ENCODE measurements at regions not wholly inside any gene's neighbourhood (a gene's known extent, or its start where the extent isn't known, plus 50 kb on each side); places are given as distances from the start of the nearest gene placed in this dataset.
"Not testable (repeated sequence)": the region's sequence is repeated elsewhere in the genome, so short reads cannot be mapped to it uniquely, and the experiment has no call there.

DNA sequence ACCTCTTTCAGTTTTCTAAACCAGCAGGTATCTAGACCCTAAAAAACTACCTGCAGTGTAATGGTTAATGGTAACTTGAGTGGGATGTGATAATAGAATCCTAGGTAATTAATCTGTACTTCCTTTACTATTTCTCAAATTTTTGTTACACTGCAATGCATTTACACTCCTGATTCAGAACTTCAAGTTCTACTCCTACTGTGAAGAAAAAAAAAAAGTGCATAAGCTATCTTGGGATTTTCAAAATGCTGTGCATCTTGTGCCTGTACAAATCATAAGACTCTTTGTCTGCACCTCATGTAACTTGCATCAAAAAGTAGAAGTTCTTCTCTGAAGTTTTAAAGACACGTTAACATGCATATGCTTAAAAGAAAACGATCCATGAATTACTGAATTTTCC lies 554.1 kb downstream of the CETN3 start:
- no peak for DNase-seq (ENCODE audit: low read depth, low spot score)

DNA sequence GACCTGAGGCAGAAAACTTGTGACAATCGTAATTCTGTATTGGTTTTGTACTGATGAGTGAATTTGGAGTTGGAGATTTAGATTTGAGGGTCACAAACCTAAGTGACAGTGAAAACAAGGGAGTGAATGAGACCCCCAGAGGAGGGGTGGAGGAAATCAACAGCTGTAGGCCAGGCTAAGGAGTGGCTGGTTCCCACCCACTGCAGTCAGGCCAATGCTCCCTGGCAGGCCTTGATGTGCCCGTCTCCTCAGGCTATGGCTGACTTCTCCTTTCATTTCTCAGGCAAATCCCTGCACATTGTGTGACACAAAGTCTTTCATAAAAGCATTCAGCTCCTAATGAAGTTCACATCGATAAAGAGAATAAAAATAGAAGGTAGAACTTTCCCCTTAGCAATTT lies 557.6 kb downstream of the CETN3 start:
- no peak for DNase-seq (ENCODE audit: low read depth, low spot score)

DNA sequence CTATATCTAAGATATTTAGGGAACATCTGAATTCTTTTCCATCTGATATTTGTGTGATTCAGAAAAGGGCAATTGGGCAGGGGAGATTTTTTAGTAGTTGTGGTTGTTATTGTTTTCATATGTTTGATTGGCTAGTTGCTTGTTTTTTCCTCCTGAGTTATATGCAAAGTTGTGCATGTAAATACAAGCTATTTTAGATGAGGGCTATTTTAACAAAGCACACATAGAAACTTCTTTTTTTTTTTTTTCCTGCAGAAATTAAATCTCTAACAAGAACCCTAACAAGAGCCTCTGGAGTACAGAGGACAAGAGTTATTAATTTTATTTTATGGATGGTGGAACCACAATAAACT lies 559.1 kb downstream of the CETN3 start:
- no peak for DNase-seq (ENCODE audit: low read depth, low spot score)

DNA sequence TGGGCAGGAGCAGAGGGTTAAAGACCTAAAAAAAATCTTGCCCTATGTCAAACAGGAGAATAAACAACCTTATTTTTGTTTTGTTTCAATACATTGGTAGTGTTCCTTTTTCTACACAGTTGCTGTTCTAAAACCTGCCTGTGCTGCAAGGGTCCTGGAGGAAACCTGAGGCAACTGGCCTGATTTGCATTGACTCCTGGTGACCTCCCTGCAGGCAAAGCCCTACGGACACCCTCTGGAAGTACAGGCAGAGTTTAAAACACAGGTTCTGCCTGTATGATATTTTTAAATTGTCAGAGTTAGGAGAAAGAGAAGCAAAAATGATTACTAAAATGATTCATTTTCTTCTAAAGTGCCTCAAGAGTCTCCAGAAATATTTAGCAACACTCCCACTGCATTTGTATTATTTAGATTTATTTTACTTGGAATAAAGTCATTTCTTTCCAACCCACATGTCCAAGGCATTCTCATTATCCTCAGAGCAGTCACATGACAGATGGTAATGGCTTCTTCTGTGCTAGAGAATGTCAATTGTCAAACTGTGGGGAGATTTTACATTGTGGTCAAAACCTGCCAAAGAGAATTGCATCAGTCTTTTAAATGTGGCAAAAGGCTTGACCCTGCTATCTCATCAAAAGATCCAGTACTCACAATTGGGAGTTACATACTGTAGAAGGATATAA lies 559.6 kb downstream of the CETN3 start:
- DNase-seq (ENCODE audit: low read depth, low spot score): no peak

DNA sequence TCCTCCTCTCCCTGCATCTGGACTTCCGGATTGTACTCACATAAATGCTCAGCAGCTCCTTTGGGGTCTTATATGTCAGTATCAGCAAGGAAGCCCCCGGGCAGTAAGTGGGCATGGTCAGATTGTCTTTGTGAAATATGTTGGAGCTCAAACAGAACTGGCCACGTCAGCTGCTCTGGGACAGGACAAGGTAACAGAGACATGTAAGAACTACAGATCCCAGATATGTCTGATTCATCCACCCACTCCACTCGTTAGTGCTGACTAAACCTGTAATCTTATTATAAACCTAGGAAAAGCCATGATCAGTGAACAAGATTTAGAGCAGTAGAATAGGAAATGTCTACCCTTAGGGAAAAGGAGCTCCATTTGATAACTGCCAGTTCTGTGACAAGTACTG lies 561.8 kb downstream of the CETN3 start:
- DNase-seq (ENCODE audit: low read depth, low spot score): no peak

DNA sequence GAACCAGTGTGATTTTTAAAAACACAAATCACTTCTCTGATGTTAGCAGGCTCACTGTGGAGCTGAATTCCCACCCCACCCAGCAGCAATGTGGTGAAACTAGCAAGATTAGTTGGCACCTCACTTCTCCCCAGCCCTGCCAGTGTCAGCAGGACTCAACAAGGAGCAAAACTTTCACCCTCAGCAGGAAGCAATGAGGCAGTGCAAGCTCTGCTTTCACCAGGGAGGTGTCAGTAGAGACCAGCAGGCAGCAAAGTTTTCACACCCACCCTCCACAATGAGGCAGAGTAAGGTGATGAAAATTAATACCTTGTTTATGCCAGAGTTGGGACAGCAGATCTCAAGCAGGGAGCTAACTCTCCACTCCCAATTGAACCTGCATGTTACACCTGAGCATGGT lies 565.0 kb downstream of the CETN3 start:
- DNase-seq (ENCODE audit: low read depth, low spot score): no peak

DNA sequence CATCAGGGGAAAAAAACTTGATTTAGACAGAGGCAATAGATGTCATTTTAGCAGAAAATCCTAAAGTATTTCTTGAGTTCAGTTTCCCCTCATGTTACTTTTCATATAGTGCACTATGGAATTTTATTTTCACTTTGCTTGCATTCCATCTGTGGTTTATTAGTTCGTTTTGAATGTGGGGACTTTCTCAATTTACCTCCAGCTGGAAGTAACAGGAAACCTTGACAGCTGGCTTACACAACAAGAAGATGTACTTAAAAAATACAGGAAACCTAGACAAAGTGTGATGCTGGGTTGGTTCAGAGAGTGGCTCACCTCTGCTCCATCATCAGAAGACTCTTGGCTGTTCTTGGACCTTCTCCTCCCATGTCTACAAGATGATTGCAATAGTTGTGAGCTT lies 567.0 kb downstream of the CETN3 start:
- DNase-seq (ENCODE audit: low read depth, low spot score): no peak

DNA sequence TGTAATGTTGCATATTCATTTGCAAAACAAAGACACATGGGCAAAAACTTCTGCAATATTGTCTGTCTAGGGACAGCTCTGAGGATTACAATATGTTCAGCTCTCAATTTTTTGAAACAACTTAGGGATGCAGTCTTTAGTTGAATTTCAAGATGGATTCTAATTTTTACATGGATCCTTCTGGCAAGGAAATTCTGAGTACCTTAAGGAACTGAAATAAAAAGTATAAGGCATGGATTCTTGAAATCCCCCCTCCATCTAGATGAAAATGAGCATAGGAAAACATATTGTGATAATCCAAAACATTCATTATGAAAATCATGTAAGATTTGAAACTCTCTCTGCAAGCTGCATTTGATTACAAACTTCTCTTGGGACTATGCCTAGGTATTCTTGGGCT lies 568.6 kb downstream of the CETN3 start:
- no peak for DNase-seq (ENCODE audit: low read depth, low spot score)

DNA sequence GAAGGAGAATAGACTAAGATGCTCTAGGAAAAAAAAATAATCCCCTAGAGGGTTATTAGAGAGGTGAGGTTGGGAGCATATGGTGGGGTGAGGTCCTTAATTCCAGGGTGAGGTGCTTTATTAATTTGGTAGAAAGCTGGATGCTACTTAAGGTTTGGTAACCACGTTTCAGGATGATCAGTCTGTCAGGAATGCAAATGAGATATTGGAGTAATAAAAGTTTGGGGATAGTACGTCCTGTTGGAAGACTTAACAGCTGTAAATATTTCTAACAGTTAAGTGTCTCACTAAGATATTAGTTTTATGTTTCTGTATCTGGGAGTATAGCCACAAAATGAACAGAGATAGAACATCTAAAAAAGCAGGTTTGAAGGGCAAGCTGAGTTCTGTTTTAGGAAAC lies 578.9 kb downstream of the CETN3 start:
- no peak for DNase-seq (ENCODE audit: low read depth, low spot score)

DNA sequence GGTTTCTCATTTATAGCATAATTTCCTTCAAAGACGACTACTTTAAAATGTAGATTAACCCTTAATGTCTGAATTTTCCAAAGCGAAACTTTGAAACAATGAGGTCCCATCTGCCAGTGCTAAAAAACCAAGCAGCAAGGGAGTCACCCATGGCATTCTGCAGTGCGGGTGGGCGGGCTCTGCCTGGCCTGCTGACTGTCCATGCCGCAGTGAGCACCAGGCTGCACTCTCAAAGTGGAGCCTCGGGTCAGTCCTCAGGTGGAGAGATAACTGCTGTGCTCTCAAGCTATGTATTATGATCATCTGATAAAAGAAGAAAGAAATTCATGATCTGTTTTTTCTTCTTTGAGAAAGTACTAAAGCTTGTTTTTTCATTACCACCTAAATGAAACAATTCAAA lies 581.6 kb downstream of the CETN3 start:
- DNase-seq (ENCODE audit: low read depth, low spot score): no peak

DNA sequence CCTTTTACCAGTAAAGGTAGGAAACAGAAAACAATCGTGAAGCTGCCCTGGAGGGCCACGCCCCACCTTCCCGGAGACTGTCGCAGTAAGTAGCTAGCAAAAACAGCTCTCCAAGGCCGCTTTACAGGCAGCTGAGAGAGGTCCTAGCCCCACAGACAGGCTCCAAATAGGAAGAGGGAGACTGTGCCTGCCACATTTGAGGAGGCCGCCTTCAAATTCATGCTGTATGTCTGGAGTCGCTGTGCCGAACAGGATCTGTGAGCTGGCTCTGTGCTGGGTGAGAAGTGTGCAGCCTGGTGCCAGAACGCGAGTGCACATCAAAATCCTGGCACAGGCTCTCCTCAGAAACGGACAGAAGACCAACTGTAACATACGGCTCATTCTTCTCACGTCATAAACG lies 582.2 kb downstream of the CETN3 start:
- no peak for DNase-seq (ENCODE audit: low read depth, low spot score)

DNA sequence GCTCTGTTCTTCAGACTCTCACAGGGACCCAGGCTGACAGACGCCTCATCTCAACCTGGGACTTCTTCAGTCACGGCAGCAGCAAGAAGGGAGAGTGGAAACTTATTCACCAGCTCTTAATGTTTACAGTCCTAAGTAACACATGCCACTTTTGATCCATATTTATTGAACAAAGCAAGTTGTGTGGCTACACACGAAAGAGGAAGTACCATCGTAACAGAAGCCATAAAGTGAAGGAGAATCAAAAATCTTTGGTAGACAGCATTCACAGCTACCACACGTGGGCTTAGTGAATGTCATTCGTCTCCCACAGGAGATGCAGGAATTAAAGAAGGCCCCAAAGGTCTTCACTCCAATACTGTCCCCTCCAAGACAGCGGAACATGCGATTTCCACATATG lies 582.6 kb downstream of the CETN3 start:
- no peak for DNase-seq (ENCODE audit: low read depth, low spot score)

DNA sequence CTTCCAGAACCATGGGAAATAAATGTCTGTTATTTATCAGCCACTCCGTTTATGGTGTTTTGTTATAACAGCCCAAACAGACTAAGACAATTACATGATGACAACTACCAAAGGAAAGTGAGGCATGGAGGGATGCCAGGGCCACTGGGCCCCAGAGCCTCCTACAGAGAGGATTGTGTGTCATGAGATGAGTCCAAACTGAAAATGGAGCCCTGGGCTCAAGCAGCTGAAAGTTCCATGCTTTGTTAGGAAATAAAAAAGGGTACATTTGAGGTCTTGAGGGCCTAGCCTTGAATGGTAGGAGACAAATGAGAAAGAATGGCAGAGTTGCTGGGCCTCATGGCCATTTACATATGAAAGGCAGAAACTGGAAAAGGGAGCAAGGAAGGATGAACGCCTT lies 586.5 kb downstream of the CETN3 start:
- no peak for DNase-seq (ENCODE audit: low read depth, low spot score)

DNA sequence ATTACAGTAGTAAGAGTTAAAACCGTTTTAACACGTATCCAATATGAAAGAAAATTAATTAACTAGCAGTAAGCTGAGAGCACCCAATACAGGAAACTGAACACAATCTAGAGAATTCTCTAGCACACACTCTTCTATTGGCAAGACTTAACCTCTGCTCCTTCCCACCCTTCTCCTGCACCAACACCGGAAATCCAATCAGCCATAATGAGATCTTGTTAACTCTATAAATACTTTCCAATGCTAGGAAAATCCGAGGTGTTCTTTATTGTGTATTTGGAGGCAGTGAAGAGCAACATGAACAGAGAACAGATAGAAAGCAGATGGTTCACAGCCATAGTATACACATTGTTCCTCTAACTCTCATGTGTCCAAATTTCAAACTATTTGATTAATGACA lies 591.7 kb downstream of the CETN3 start:
- no peak for DNase-seq (ENCODE audit: low read depth, low spot score)

DNA sequence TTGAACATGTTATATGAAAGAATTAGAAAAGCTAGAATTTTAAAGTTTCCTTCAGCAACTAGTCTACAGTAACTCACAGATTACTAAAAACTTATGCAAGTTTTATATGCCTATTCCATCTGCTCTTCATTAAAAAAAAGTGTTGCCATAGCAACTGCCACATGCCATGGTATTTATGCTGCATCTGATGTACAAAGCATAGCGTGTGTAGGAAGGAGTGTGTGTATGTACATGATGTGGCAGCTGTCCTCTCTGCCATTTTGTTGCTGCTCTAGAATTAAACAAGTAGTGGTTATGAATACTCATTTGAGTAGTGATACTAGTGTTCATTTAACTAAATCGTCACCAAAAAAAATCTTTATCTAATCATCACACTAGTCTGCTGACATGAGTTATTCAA lies 593.5 kb downstream of the CETN3 start:
- DNase-seq (ENCODE audit: low read depth, low spot score): no peak

DNA sequence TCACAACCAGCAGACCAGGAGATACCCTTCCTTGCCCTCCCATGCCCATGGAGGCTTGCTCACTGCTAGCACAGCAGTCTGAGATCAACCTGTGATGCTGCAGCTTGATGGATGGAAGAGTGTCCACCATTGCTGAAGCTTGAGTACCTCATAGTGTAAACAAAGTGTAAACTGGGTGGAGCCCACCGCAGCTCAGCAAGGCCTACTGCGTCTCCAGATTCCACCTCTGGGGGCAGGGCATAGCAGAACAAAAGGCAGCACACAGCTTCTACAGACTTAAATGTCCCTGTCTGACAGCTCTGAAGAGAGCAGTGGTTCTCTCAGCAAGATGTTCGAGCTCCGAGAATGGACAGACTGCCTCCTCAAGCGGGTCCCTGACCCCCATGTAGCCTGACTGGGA lies 608.8 kb downstream of the CETN3 start:
- DNase-seq (ENCODE audit: low read depth, low spot score): not testable (repeated sequence)

DNA sequence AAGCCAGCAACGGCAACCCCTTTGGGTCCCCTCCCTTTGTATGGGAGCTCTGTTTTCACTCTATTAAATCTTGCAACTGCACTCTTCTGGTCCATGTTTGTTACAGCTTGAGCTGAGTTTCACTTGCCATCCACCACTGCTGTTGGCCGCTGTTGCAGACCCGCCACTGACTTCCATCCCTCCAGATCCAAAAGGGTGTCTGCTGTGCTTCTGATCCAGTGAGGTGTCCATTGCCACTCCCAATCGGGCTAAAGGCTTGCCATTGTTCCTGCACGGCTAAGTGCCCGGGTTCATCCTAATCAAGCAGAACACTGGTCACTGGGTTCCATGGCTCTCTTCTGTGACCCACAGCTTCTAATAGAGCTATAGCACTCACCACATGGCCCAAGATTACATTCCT lies 615.1 kb downstream of the CETN3 start:
- not testable (repeated sequence) for DNase-seq (ENCODE audit: low read depth, low spot score)

DNA sequence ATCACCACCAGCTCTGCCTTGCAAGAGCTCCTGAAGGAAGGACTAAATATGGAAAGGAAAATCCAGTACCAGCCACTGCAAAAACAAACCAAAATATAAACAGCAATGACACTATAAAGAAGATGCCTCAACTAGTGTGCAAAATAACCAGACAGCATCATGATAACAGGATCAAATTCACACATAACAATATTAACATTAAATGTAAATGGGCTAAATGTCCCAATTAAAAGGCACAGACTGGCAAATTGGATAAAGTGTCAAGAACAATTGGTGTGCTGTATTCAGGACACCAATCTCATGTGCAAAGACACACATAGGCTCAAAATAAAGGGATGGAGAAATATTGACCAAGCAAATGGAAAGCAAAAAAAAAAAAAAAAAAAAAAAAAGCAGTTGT lies 629.8 kb downstream of the CETN3 start:
- DNase-seq (ENCODE audit: low read depth, low spot score): not testable (repeated sequence)

DNA sequence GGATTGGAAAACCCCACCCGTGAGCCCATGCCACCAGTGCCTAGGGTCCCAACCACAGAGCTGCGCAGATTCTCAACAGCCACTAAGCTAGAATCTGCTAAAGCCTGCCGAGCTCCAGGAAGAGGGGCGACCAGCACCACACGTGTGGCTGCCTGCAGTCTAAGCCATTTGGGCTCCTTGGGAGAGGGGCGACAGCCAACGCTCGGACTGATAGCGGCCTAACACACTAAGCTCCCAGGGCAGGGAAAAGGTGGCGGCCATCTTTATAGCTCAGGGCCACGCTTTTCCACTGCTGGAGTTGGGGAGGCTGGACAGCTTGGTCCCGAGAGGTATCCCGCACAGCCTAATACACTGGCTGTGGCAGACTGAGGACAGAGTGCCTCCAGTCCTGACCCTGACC lies 631.8 kb downstream of the CETN3 start:
- DNase-seq (ENCODE audit: low read depth, low spot score): no peak

DNA sequence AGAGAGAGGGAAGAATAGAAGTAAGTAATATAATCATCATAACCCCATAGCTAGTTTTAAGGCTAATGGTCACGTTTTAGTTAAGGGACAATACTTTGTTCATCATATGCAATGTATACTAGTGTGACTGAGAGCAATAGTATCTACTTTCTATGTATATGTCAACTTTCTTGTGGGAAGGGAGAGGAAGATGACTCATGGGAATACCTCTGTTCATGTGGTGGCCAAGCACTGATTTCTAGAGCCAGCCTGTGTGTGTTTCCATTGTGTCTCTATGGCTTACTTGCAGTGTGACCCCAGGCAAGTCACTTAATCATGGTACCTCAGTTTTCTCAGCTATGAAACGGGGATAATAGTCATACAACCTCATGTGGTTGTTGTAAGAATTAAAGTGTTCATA lies 639.6 kb downstream of the CETN3 start:
- DNase-seq (ENCODE audit: low read depth, low spot score): no peak

DNA sequence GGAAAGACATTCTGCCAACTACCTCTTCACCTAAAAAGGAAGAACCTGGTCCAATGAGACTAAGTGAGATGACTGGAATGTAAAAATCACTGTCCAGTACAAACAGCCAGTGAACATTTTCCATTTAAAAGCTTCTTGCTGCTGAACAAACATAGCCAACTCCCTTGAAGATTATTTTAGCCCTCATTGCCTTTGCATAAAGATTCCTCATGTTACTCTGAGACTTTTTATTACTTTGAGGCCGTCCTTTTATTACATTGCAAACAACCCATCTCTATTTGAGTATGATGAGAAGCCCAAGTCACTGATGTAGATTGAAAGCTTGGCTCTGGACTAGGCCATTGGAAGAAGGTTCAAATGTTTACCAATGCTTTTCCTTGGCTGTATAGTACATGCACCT lies 649.8 kb downstream of the CETN3 start:
- no peak for DNase-seq (ENCODE audit: low read depth, low spot score)

DNA sequence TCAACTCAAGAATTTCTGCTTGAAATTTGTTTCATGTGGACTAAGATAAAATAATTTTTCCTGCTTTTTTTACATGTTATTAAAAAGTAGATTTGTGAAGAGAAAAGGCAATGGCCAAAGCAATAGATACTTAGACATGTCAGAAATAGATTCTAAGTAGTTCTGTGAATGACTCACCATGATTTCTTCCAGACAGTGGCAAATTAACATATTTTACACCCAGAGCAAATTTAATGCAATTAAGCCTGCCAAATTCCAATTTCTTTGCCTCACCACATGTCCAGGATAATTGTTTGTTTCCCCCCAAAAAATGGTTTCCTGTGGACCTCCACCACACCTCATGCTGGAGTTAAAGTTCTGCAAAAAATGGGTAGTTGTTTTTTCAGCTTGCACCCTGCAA lies 651.4 kb downstream of the CETN3 start:
- DNase-seq (ENCODE audit: low read depth, low spot score): no peak

DNA sequence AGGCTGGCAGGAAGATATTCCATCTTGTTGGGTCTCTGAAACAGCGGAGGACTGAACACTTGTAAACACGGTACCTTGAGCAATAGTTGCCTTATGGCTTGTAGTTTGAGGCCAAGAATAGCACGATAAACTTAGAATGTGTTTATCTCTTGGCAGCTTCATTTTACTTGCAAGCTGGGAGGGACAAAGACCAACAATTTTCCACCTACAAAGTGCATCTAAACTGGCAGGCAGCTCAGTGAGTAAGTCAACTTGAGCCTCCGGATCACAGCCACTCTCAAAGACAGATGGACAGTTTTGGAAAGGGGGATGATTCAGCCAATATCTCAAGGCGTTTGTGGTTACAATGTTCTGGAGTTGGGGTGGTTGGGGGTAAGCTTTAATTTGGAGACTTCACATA lies 652.6 kb downstream of the CETN3 start:
- no peak for DNase-seq (ENCODE audit: low read depth, low spot score)

DNA sequence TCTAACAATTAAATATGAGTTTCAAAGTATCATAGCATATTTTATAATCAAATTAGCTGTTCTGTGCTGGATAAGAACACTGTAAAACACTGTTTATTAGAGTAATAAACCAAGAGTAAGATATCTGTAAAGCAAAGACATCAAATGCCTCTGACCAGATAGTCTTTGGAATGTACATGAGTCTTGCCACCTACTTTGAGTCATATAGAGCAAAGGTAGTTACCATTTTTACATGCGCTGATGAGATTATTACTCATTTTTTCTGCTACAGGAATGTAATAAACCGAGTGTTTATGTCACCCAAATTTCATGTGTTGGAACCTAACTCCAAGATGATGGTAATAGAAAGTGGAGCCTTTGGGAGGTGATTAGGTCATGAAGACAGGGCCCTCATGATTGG lies 654.5 kb downstream of the CETN3 start:
- DNase-seq (ENCODE audit: low read depth, low spot score): no peak

All from pulmonary artery endothelial cell (primary cell).